SK-N-SH treated with all-trans-retinoic acid at 6 μM for 48 hours (cell line): ENCODE measurements at regions not wholly inside any gene's neighbourhood (a gene's known extent, or its start where the extent isn't known, plus 50 kb on each side); places are given as distances from the start of the nearest gene placed in this dataset.

Experiments used
- ATAC-seq: fragments of 200-7000 bp; cut with Tn5 transposase; 3 replicates; pipeline ENCODE4 v1.9.1; 2020; ENCODE audit warnings: mild to moderate bottlenecking, moderate library complexity
- ARNTL ChIP-seq: fragments of 450-650 bp; formaldehyde crosslinking; IDR thresholded peaks from 2 replicates; pipeline ENCODE4 v1.5.0; 2020; ENCODE audit warnings: low read depth, mild to moderate bottlenecking, moderate library complexity, borderline replicate concordance
- BACH2 ChIP-seq: fragments of 250-450 bp; sonication (Bioruptor Pico); IDR thresholded peaks from 2 replicates; pipeline ENCODE4 v1.9.0; 2021; ENCODE audit warnings: mild to moderate bottlenecking, borderline replicate concordance
- CSDC2 ChIP-seq: fragments of 250-450 bp; sonication (Bioruptor Pico); IDR thresholded peaks from 2 replicates; pipeline ENCODE4 v1.5.0; 2020; ENCODE audit warnings: mild to moderate bottlenecking, moderate library complexity
- CSRNP3 ChIP-seq: fragments of 250-450 bp; sonication (Bioruptor Pico); IDR thresholded peaks from 2 replicates; pipeline ENCODE4 v1.5.1; 2021; ENCODE audit warnings: mild to moderate bottlenecking, moderate library complexity
- ESRRG ChIP-seq: fragments of 250-450 bp; sonication (Bioruptor Pico); IDR thresholded peaks from 2 replicates; pipeline ENCODE4 v1.6.1; 2021; ENCODE audit warnings: mild to moderate bottlenecking
- GLIS3 ChIP-seq: fragments of 250-450 bp; sonication (Bioruptor Pico); IDR thresholded peaks from 2 replicates; pipeline ENCODE4 v1.5.0; 2020; ENCODE audit warnings: mild to moderate bottlenecking, moderate library complexity
- ISL1 ChIP-seq: fragments of 250-450 bp; sonication (Bioruptor Pico); IDR thresholded peaks from 2 replicates; pipeline ENCODE4 v2.1.2; 2022; ENCODE audit warnings: mild to moderate bottlenecking, moderate library complexity
- OSR1 ChIP-seq: fragments of 250-450 bp; sonication (Bioruptor Pico); IDR thresholded peaks from 2 replicates; pipeline ENCODE4 v1.8.0; 2022; ENCODE audit warnings: moderate library complexity, mild to moderate bottlenecking, inconsistent platforms
- POU6F1 ChIP-seq: fragments of 250-450 bp; sonication (Bioruptor Pico); IDR thresholded peaks from 2 replicates; pipeline ENCODE4 v1.8.0; 2021; ENCODE audit warnings: low read depth, mild to moderate bottlenecking, moderate library complexity, borderline replicate concordance
- PPARA ChIP-seq: fragments of 250-450 bp; sonication (Bioruptor Pico); IDR thresholded peaks from 2 replicates; pipeline ENCODE4 v1.5.0; 2020; ENCODE audit warnings: mild to moderate bottlenecking, borderline replicate concordance
- RARB ChIP-seq: fragments of 250-450 bp; sonication (Bioruptor Pico); IDR thresholded peaks from 2 replicates; pipeline ENCODE4 v1.8.0; 2021; ENCODE audit warnings: mild to moderate bottlenecking, moderate library complexity
- SNAI2 ChIP-seq: fragments of 250-450 bp; sonication (Bioruptor Pico); IDR thresholded peaks from 2 replicates; pipeline ENCODE4 v1.5.0; 2020; ENCODE audit warnings: mild to moderate bottlenecking, moderate library complexity
- TCF4 ChIP-seq: fragments of 250-450 bp; sonication (Bioruptor Pico); IDR thresholded peaks from 2 replicates; pipeline ENCODE4 v1.8.0; 2021; ENCODE audit warnings: mild to moderate bottlenecking, moderate library complexity, borderline replicate concordance
- TOX ChIP-seq: fragments of 250-450 bp; sonication (Bioruptor Pico); IDR thresholded peaks from 2 replicates; pipeline ENCODE4 v1.8.0; 2021; ENCODE audit warnings: mild to moderate bottlenecking, moderate library complexity, borderline replicate concordance
- TSHZ2 ChIP-seq: fragments of 250-450 bp; sonication (Bioruptor Pico); IDR thresholded peaks from 2 replicates; pipeline ENCODE4 v1.5.0; 2020; ENCODE audit warnings: mild to moderate bottlenecking, moderate library complexity
- ZC3H10 ChIP-seq: fragments of 250-450 bp; sonication (Bioruptor Pico); IDR thresholded peaks from 2 replicates; pipeline ENCODE4 v1.5.1; 2021; ENCODE audit warnings: mild to moderate bottlenecking, moderate library complexity
- ZFP3 ChIP-seq: fragments of 250-450 bp; sonication (Bioruptor Pico); IDR thresholded peaks from 2 replicates; pipeline ENCODE4 v1.5.0; 2020; ENCODE audit warnings: mild to moderate bottlenecking, moderate library complexity
- ZFP30 ChIP-seq: fragments of 450-650 bp; formaldehyde crosslinking; IDR thresholded peaks from 2 replicates; pipeline ENCODE4 v1.5.0; 2022; ENCODE audit warnings: mild to moderate bottlenecking, moderate library complexity
- ZNF565 ChIP-seq: fragments of 450-650 bp; formaldehyde crosslinking; conservative IDR thresholded peaks from 2 replicates; pipeline ENCODE4 v1.5.0; 2020; ENCODE audit warnings: low read depth, mild to moderate bottlenecking, moderate library complexity
- TF ChIP-seq, protein P1 (sequence below): fragments of 250-450 bp; sonication (Bioruptor Pico); IDR thresholded peaks from 2 replicates; pipeline ENCODE4 v1.8.0; 2020; ENCODE audit warnings: mild to moderate bottlenecking, moderate library complexity, borderline replicate concordance
- TF ChIP-seq, protein P2 (sequence below): fragments of 250-450 bp; sonication (Bioruptor Pico); IDR thresholded peaks from 2 replicates; pipeline ENCODE4 v1.5.1; 2020; ENCODE audit warnings: low read depth, mild to moderate bottlenecking, moderate library complexity

- TF ChIP-seq BACH2 (CRISPR knock-in tag) (no peak), TSHZ2 (CRISPR knock-in tag) (no peak), RARB (CRISPR knock-in tag) (no peak), ZNF565 (CRISPR knock-in tag) (no peak), GLIS3 (no peak)
- TF ChIP-seq, protein P1, sequence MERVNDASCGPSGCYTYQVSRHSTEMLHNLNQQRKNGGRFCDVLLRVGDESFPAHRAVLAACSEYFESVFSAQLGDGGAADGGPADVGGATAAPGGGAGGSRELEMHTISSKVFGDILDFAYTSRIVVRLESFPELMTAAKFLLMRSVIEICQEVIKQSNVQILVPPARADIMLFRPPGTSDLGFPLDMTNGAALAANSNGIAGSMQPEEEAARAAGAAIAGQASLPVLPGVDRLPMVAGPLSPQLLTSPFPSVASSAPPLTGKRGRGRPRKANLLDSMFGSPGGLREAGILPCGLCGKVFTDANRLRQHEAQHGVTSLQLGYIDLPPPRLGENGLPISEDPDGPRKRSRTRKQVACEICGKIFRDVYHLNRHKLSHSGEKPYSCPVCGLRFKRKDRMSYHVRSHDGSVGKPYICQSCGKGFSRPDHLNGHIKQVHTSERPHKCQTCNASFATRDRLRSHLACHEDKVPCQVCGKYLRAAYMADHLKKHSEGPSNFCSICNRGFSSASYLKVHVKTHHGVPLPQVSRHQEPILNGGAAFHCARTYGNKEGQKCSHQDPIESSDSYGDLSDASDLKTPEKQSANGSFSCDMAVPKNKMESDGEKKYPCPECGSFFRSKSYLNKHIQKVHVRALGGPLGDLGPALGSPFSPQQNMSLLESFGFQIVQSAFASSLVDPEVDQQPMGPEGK (CRISPR knock-in tag), result no peak
- no peak for ATAC-seq
These were observed 192.6 kb upstream of the FGGY start for GRCh38 chr1:59104191-59104760.

GRCh38 chr1:59105548-59106507 is 191.1 kb upstream of the FGGY start:
- no peak for ATAC-seq
- TF ChIP-seq CSDC2 (CRISPR knock-in tag) (no peak), ZNF565 (CRISPR knock-in tag) (no peak), OSR1 (CRISPR knock-in tag) (no peak), ZC3H10 (no peak), PPARA (CRISPR knock-in tag) (no peak), ESRRG (no peak), ZFP30 (CRISPR knock-in tag) (no peak), CSRNP3 (CRISPR knock-in tag) (no peak), TCF4 (CRISPR knock-in tag) (no peak)
- TF ChIP-seq, all 23 proteins: peak for 0

DNA sequence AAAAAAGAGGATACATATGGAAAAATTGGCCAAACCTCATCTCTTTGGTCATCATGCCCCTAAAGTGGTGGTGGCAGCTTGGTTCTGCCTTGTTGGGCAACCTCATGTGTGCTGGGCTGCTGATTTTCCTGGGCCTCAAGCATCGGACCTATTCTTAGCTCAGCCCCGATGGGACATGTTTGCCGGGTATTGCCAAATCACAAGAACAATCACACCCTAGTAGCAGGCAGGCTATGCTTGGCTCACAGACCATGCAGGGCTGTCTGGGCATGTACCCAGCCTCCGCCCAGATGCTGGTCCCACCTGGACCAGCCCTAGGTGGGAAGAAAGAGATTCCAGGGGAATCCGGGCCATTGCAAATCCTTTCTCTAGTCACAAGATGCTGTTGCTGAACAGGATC is 189.4 kb upstream of the FGGY start:
- ATAC-seq, result no peak
- TF ChIP-seq ARNTL (CRISPR knock-in tag) (no peak), OSR1 (CRISPR knock-in tag) (no peak), RARB (CRISPR knock-in tag) (no peak), POU6F1 (CRISPR knock-in tag) (no peak), GLIS3 (no peak), TSHZ2 (CRISPR knock-in tag) (no peak), TOX (CRISPR knock-in tag) (no peak), ZNF565 (CRISPR knock-in tag) (no peak), CSRNP3 (CRISPR knock-in tag) (no peak), ZFP3 (CRISPR knock-in tag) (no peak), ISL1 (CRISPR knock-in tag) (no peak), SNAI2 (no peak), CSDC2 (CRISPR knock-in tag) (no peak), ZC3H10 (no peak)
- TF ChIP-seq, protein P2, sequence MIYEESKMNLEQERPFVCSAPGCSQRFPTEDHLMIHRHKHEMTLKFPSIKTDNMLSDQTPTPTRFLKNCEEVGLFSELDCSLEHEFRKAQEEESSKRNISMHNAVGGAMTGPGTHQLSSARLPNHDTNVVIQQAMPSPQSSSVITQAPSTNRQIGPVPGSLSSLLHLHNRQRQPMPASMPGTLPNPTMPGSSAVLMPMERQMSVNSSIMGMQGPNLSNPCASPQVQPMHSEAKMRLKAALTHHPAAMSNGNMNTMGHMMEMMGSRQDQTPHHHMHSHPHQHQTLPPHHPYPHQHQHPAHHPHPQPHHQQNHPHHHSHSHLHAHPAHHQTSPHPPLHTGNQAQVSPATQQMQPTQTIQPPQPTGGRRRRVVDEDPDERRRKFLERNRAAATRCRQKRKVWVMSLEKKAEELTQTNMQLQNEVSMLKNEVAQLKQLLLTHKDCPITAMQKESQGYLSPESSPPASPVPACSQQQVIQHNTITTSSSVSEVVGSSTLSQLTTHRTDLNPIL, result no peak
